OCI-M2 (cell line): ENCODE measurements at regions not wholly inside any gene's neighbourhood (a gene's known extent, or its start where the extent isn't known, plus 50 kb on each side); places are given as distances from the start of the nearest gene placed in this dataset.
"Not testable (repeated sequence)": the region's sequence is repeated elsewhere in the genome, so short reads cannot be mapped to it uniquely, and the experiment has no call there.

Source experiments
- DNase-seq: peaks from one replicate; lab custom pipeline; 2025; ENCODE audit not compliant: unreplicated experiment; lab: John Stamatoyannopoulos, UW

DNA sequence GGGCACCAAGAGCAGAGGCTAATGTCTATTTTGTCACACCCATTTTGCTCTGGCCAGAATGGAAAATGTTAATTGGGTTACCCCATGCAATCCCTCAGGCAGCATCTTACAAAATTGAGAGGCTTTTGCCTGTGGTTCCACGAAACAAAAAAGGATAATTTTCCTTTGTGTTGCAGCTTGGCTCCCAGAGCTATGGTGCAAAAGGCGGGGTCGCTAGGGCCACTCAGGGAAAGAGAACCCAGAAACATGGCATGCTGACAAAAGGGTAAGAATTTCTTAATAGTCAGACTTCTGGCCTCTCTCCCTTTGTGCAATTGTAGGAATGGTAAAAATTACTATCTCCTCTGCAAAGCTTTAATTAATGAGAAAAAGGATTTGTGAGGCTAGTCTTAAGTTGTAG, 119.6 kb upstream of the BANK1 start:
- DNase-seq: no peak

- no peak for DNase-seq
Observed at GRCh38 chr4:101670370-101670769, 120.2 kb upstream of the BANK1 start.

DNA sequence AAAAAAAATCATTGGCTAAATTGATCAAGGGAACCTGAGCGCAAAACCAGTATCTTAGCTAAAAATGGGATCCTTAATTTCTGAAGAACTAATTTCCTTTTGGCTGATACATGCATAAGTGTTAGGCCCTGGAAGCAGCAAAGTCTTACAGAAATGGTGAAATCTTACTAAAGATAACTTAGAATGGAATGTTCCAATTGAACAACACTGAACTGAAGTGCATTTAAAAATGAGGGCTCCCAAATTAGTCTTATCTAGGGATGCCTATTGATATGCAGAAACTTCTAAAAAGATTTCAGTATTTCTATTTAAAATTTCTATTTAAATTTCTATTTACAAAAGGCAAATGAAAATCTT, 120.7 kb upstream of the BANK1 start:
- DNase-seq: no peak

- no peak for DNase-seq
Observed at GRCh38 chr4:101669138-101669831, 121.2 kb upstream of the BANK1 start.

DNA sequence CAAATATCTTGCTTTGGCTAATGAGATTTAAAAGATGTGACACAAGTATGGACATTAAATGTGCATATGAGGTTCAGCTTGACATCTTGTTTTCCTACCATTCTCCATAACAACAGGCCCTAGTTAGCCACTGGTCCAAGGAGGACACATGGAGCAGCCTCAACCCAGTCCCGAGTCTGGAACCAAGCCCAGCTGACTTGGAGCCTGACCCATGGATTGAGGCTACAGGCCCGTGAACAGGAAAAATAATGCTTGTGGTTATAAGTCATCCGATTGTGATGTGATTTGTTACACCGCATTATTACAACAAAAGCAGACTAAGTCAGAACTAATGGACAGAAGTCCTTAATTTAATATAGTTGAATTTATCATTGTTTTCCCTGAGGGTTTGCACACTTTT, 123.2 kb upstream of the BANK1 start:
- no peak for DNase-seq

- DNase-seq: no peak
Observed at GRCh38 chr4:101660607-101661006, 129.9 kb upstream of the BANK1 start.

DNA sequence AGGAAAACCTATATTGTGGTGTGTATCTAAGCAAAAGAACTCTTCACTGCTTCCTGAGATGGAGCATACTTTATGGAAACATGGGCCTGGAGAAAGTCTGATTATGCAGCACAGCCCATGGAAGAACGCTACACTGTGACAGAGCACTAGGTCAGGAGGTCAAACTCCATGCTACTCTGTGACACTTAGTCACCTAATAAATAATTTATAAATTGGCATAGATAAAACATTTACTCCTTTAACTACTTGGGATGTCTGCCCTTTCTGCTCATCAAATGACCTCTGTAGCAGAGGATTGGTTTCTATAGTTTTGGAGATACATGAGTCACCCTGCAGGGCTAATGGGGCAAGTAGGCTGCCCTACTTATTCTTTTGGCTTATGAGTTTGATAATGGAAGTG, 134.7 kb upstream of the BANK1 start:
- DNase-seq: no peak

- no peak for DNase-seq
Observed at GRCh38 chr4:101655005-101655404, 135.5 kb upstream of the BANK1 start.

- no peak for DNase-seq
Observed at GRCh38 chr4:101651778-101652177, 138.8 kb upstream of the BANK1 start.

GRCh38 chr4:101649790-101650515, 140.6 kb upstream of the BANK1 start:
- no peak for DNase-seq

- no peak for DNase-seq
Observed at GRCh38 chr4:101647710-101648034, 142.9 kb upstream of the BANK1 start.

- no peak for DNase-seq
Observed at GRCh38 chr4:101644516-101644915, 146.0 kb upstream of the BANK1 start.

DNA sequence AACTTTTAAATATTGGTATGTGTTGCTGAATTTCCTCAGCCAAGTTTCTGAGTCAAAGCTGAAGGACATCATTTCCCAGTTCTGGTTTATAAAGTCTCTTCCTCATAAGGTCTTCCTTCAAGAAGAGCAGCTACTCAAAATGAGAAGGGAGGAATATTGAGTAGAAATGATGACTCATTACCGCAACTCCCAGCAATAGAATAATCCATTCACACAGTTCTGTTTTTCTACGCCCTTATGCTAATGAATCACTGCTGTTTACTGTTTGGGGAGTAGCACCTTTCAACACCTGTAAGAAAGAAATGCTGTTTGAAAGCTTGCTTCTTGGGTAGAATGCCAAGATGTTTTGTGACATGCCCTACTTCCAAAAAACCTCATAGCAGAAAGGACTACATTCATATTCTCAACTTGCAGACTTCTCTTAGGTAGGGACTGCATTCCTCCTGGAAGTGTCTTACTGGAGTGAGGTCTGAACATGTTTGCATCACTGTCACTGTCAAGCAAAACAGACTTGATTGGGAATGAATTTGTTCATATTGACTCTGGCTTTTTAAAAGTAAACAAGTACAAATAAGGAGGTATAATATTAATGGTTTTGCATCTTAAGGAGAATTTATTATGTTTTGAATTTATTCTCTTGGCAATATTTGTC, 147.2 kb upstream of the BANK1 start:
- DNase-seq: no peak

DNA sequence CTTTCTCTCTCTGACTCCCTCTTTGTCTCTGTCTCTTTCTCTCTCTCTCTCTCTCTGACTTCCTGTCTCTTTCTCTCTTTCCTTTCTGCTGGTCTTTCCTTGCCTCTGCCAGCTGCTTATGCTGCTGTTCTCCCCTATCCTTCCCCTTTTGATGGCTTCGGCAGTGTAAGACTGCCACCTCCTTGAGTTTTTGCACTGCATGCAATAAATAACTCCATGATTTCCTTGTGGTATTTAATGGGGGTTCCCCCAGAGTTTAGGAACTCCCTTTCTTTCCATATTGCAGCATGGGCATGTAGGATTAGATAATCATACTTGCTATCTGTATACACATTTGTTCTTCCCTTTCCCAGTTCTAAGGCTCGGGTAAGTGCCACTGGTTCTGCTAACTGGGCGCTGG, 157.8 kb upstream of the BANK1 start:
- DNase-seq: not testable (repeated sequence)

GRCh38 chr4:101630319-101630986, 160.1 kb upstream of the BANK1 start:
- DNase-seq: no peak

DNA sequence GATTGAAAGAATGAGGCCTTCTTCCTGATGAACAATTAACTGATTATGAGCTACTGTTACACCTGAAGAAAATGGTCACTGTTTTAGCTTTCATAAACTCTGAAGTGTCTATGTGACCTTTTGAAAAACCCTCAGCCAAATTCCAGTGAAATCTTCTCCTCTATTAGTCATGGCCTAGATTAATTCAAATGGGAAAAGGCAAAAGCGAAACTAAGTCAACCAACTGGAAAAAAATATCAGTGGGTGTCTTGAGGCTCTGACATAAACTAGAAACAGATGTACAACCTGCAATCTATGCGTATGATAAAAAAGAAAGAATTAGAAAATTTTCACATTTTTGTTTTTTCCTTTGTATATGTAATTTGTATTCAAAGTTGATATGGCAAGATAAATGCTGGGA, 169.4 kb upstream of the BANK1 start:
- no peak for DNase-seq

DNA sequence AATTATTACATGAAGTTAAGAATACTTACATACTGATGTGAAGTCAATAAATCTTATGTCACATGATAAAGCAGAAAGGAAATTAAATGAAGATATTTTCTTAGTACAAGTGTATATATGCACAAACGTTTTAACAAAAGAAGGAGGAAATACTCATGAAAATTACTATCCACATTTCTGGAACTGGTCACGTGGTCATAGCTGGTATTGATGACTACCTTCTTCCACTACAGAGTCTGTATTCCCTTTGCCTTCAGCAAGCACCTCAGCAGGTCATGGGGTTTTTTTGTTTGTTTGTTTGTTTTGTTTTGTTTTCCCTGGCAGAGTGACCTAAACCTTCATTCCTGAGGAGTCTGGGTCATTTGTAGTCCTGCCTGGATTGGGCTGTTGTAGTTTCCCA, 174.9 kb upstream of the BANK1 start:
- DNase-seq: no peak

- not testable (repeated sequence) for DNase-seq
Observed at GRCh38 chr4:101606989-101607388, 183.5 kb upstream of the BANK1 start.

DNA sequence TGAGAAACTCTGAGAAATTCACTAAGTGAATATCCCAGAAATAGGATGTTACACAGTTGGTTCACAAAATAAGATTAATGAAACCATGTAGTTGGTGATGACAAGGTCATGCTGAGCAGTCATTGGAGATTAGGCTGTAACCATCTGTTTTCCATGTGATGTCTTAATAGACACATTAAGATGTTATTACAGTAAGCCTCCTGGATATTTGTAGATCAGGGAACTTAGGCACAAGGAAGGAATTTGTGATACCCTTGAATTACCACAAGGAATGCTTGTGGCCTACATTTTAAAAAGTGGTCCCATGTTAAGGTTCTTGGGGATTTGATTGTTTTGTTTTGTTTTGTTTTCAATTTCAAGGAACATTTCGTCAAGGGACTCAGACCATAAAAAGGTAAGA, 185.6 kb upstream of the BANK1 start:
- no peak for DNase-seq

- DNase-seq: no peak
Observed at GRCh38 chr4:101600287-101600686, 190.2 kb upstream of the BANK1 start.

DNA sequence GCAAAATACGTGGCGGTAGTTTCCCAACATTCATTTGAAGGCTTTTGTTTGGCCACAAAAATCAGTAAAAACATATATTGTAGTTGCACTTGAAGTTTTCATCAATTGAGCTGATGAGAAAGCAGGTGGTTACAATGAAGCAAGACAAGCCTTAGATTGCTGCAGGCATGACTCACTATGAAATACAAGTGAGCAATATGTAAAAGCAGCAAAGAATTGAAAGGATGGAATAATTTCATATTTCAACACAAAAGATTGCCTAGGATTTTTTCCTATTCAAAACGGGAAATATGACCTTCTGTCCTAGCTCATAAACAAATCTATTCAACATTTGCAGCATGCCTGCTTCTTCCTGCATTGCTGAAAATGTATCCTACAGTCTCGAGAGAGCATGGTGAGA, 190.9 kb upstream of the BANK1 start:
- no peak for DNase-seq
